ENCODE measurements at regions not wholly inside any gene's neighbourhood (a gene's known extent, or its start where the extent isn't known, plus 50 kb on each side); places are given as distances from the start of the nearest gene placed in this dataset.

GRCh38 chr12:91967590-91967989 is 178.1 kb downstream of the BTG1 start:
- no peak for DNase-seq (ENCODE audit: low spot score)
- H3K27ac ChIP-seq: no peak overlapping the region
- no peaks in the 10 kb centered on the region for H3K36me3 ChIP-seq
- intact Hi-C loops (cut with DNase I): no loop called here
- no peaks in the 10 kb centered on the region for H3K9me3 ChIP-seq
- no peak for TF ChIP-seq CTCF (IDR thresholded peaks at IDR 0.05)
- TF ChIP-seq POLR2AphosphoS5 (IDR thresholded peaks at IDR 0.05): no peak
- TF ChIP-seq POLR2A (IDR thresholded peaks at IDR 0.05): no peak
- H3K4me1 ChIP-seq (replicated peaks): no peaks in the 10 kb centered on the region
- no peak overlapping the region for H3K4me3 ChIP-seq
- 100% methylated on average over 1 of the region's 1 CpG for WGBS
- no peaks in the 10 kb centered on the region for H3K27me3 ChIP-seq (replicated peaks; ENCODE audit: insufficient read depth)

GRCh38 chr12:91965781-91966180 is 179.9 kb downstream of the BTG1 start:
- H3K4me1 ChIP-seq (replicated peaks): no peaks in the 10 kb centered on the region
- intact Hi-C loops (cut with DNase I): no loop called here
- H3K27ac ChIP-seq: no peak overlapping the region
- H3K4me3 ChIP-seq: no peak overlapping the region
- WGBS: 79% methylated on average over 1 of the region's 1 CpG
- no peaks in the 10 kb centered on the region for H3K27me3 ChIP-seq (replicated peaks; ENCODE audit: insufficient read depth)
- no peaks in the 10 kb centered on the region for H3K36me3 ChIP-seq
- TF ChIP-seq POLR2AphosphoS5 (IDR thresholded peaks at IDR 0.05) (no peak), CTCF (IDR thresholded peaks at IDR 0.05) (no peak), POLR2A (IDR thresholded peaks at IDR 0.05) (no peak)
- no peaks in the 10 kb centered on the region for H3K9me3 ChIP-seq
- no peak for DNase-seq (ENCODE audit: low spot score)

- Histone ChIP-seq H3K27ac (no peak overlapping the region), H3K9me3 (no peaks in the 10 kb centered on the region), H3K27me3 (replicated peaks; ENCODE audit: insufficient read depth) (no peaks in the 10 kb centered on the region), H3K4me3 (no peak overlapping the region), H3K4me1 (replicated peaks) (no peaks in the 10 kb centered on the region), H3K36me3 (no peaks in the 10 kb centered on the region)
- intact Hi-C loops (cut with DNase I): no loop called here
- WGBS: 97% methylated on average over 1 of the region's 1 CpG
- DNase-seq (ENCODE audit: low spot score): no peak
- TF ChIP-seq POLR2A (IDR thresholded peaks at IDR 0.05): no peak
- TF ChIP-seq CTCF (IDR thresholded peaks at IDR 0.05): no peak
- TF ChIP-seq POLR2AphosphoS5 (IDR thresholded peaks at IDR 0.05): no peak
Observed at GRCh38 chr12:91964501-91964900, 181.1 kb downstream of the BTG1 start.

GRCh38 chr12:91959220-91959619 is 186.4 kb downstream of the BTG1 start:
- Histone ChIP-seq H3K27ac (no peak overlapping the region), H3K4me3 (no peak overlapping the region), H3K27me3 (replicated peaks; ENCODE audit: insufficient read depth) (no peaks in the 10 kb centered on the region), H3K36me3 (no peaks in the 10 kb centered on the region), H3K9me3 (no peaks in the 10 kb centered on the region), H3K4me1 (replicated peaks) (no peaks in the 10 kb centered on the region)
- DNase-seq (ENCODE audit: low spot score): no peak
- TF ChIP-seq POLR2A (IDR thresholded peaks at IDR 0.05): no peak
- no peak for TF ChIP-seq POLR2AphosphoS5 (IDR thresholded peaks at IDR 0.05)
- TF ChIP-seq CTCF (IDR thresholded peaks at IDR 0.05): no peak
- 90% methylated on average over 10 of the region's 10 CpGs for WGBS
- intact Hi-C loops (cut with DNase I): no loop called here

GRCh38 chr12:91958816-91959215 is 186.8 kb downstream of the BTG1 start:
- TF ChIP-seq POLR2A (IDR thresholded peaks at IDR 0.05): no peak
- no peak for TF ChIP-seq POLR2AphosphoS5 (IDR thresholded peaks at IDR 0.05)
- no peak for TF ChIP-seq CTCF (IDR thresholded peaks at IDR 0.05)
- H3K9me3 ChIP-seq: no peaks in the 10 kb centered on the region
- H3K4me1 ChIP-seq (replicated peaks): no peaks in the 10 kb centered on the region
- intact Hi-C loops (cut with DNase I): no loop called here
- H3K4me3 ChIP-seq: no peak overlapping the region
- WGBS: 87% methylated on average over 5 of the region's 5 CpGs
- no peak for DNase-seq (ENCODE audit: low spot score)
- H3K36me3 ChIP-seq: no peaks in the 10 kb centered on the region
- H3K27ac ChIP-seq: no peak overlapping the region
- H3K27me3 ChIP-seq (replicated peaks; ENCODE audit: insufficient read depth): no peaks in the 10 kb centered on the region
